CD4-positive, alpha-beta T cell (primary cell): ENCODE measurements at regions not wholly inside any gene's neighbourhood (a gene's known extent, or its start where the extent isn't known, plus 50 kb on each side); places are given as distances from the start of the nearest gene placed in this dataset.

Source experiments
- ATAC-seq: fragments of 200-7000 bp; cut with Tn5 transposase; one replicate; pipeline ENCODE4 v1.10.0; 2022; ENCODE audit warnings: mild to moderate bottlenecking; ENCODE audit not compliant: poor library complexity
- CTCF ChIA-PET: fragments of 350-600 bp; sonication (Branson Sonifier 250); formaldehyde crosslinking; loops from one replicate; lab custom pipeline; 2021; ENCODE audit warnings: antibody characterized with exemption, inconsistent platforms; lab: Charles Lee
- POLR2A ChIA-PET: fragments of 350-600 bp; sonication (Branson Sonifier 250); formaldehyde crosslinking; loops from one replicate; lab custom pipeline; 2021; ENCODE audit warnings: antibody characterized with exemption, inconsistent platforms; lab: Charles Lee
- DNase-seq, 14 experiments: peaks; one replicate each; pipeline ENCODE4 v3.0.0-alpha.2; 2013 to 2020; ENCODE audit warnings: mixed read lengths in 2 of 14
- H3K27ac ChIP-seq, 2 donors: one replicate each; pipeline versions ENCODE4 v1.5.1 to v1.7.0; 2013; ENCODE audit warnings: low read length in 2 of 2, low read depth in 1 of 2, mild to moderate bottlenecking in 1 of 2
- H3K27me3 ChIP-seq, 2 experiments: 1 replicate in 1 of 2; 2 replicates in 1 of 2; pipeline versions ENCODE4 v1.6.1 to v1.7.0; 2013; ENCODE audit warnings: low read length in 2 of 2, control low read depth in 1 of 2, mild to moderate bottlenecking in 1 of 2, moderate library complexity in 1 of 2; ENCODE audit not compliant: insufficient read depth in 2 of 2, control insufficient read depth in 1 of 2
- H3K36me3 ChIP-seq: one replicate; pipeline ENCODE4 v1.6.1; 2013; ENCODE audit warnings: low read length, control low read depth; ENCODE audit not compliant: insufficient read depth
- H3K4me1 ChIP-seq: one replicate; pipeline ENCODE4 v1.6.1; 2013; ENCODE audit warnings: low read length, control low read depth; ENCODE audit not compliant: insufficient read depth
- H3K4me3 ChIP-seq: one replicate; pipeline ENCODE4 v1.5.1; 2013; ENCODE audit warnings: mild to moderate bottlenecking, low read length, moderate library complexity
- H3K9me3 ChIP-seq, 2 experiments: 1 replicate in 1 of 2; 2 replicates in 1 of 2; pipeline versions ENCODE4 v1.6.1 to v1.7.0; 2013; ENCODE audit warnings: low read length in 2 of 2, mild to moderate bottlenecking in 2 of 2, control low read depth in 1 of 2, moderate library complexity in 1 of 2; ENCODE audit not compliant: control insufficient read depth in 1 of 2, insufficient read depth in 1 of 2
- H3K27ac Mint-ChIP-seq: one replicate; pipeline ENCODE4 v1.8.0; 2020; ENCODE audit warnings: mixed read lengths
- H3K27me3 Mint-ChIP-seq: one replicate; pipeline ENCODE4 v1.8.0; 2021; ENCODE audit warnings: mixed read lengths
- H3K36me3 Mint-ChIP-seq: one replicate; pipeline ENCODE4 v1.8.0; 2021; ENCODE audit warnings: low read depth, mixed read lengths
- H3K4me1 Mint-ChIP-seq: one replicate; pipeline ENCODE4 v1.8.0; 2021; ENCODE audit warnings: low read depth, mixed read lengths
- H3K4me3 Mint-ChIP-seq: one replicate; pipeline ENCODE4 v1.8.0; 2020; ENCODE audit warnings: mild to moderate bottlenecking, mixed read lengths
- H3K9me3 Mint-ChIP-seq: one replicate; pipeline ENCODE4 v1.8.0; 2020; ENCODE audit warnings: mixed read lengths
- intact Hi-C, 2 experiments: fragments of 100-400 bp; cut with DNase I in 1 of 2; cut with micrococcal nuclease in 1 of 2; formaldehyde crosslinking; loops; one replicate each; pipeline versions ENCODE4 v1.15.1 to v1.9.0; 2023 to 2025; cut with DNase I, micrococcal nuclease
- TF ChIP-seq, protein P1 (sequence below): fragments of 200-600 bp; IDR thresholded peaks from one replicate; pipeline ENCODE4 v1.8.0; 2022; ENCODE audit warnings: antibody characterized with exemption, mild to moderate bottlenecking

GRCh38 chr3:168995129-168995528, 668.4 kb downstream of the MECOM start:
- H3K27me3 ChIP-seq = no peaks in the 10 kb centered on the region
- no peaks in the 10 kb centered on the region for H3K9me3 ChIP-seq
- no peaks in the 10 kb centered on the region for H3K27me3 Mint-ChIP-seq
- no peaks in the 10 kb centered on the region for H3K36me3 Mint-ChIP-seq
- TF ChIP-seq, protein P1, sequence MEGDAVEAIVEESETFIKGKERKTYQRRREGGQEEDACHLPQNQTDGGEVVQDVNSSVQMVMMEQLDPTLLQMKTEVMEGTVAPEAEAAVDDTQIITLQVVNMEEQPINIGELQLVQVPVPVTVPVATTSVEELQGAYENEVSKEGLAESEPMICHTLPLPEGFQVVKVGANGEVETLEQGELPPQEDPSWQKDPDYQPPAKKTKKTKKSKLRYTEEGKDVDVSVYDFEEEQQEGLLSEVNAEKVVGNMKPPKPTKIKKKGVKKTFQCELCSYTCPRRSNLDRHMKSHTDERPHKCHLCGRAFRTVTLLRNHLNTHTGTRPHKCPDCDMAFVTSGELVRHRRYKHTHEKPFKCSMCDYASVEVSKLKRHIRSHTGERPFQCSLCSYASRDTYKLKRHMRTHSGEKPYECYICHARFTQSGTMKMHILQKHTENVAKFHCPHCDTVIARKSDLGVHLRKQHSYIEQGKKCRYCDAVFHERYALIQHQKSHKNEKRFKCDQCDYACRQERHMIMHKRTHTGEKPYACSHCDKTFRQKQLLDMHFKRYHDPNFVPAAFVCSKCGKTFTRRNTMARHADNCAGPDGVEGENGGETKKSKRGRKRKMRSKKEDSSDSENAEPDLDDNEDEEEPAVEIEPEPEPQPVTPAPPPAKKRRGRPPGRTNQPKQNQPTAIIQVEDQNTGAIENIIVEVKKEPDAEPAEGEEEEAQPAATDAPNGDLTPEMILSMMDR = no peak
- ATAC-seq = no peak
- H3K36me3 ChIP-seq = no peaks in the 10 kb centered on the region
- H3K4me1 ChIP-seq = no peaks in the 10 kb centered on the region
- POLR2A ChIA-PET = no interaction called here
- DNase-seq = no peak
- CTCF ChIA-PET = no interaction called here
- no peaks in the 10 kb centered on the region for H3K4me1 Mint-ChIP-seq
- no peak overlapping the region for H3K4me3 ChIP-seq
- intact Hi-C loops = no loop called here
- H3K9me3 Mint-ChIP-seq = no peaks in the 10 kb centered on the region
- H3K27ac Mint-ChIP-seq = no peak overlapping the region
- H3K27ac ChIP-seq = no peak overlapping the region
- no peak overlapping the region for H3K4me3 Mint-ChIP-seq

DNA sequence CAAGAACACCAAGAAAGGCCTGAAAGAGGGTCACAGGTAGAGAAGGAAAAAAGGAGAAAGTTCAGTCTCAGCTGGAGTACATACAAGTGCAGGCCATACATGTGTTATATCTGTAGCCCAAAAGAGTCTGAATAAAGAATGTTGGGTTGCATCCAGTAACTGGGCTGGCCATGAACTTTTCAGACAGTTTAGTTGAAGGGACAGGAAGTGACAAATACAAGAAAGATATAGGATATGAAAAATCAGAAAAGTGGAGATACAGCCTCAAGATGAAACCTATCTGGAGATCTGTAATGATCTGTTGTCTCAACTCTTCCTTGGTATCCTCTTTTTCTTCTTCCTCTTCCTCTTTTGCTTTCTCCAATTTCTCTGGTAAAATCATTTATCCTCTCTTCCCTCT, 671.7 kb downstream of the MECOM start:
- no peak overlapping the region for H3K27ac Mint-ChIP-seq
- no peaks in the 10 kb centered on the region for H3K27me3 ChIP-seq

GRCh38 chr3:168990621-168991020, 672.9 kb downstream of the MECOM start:
- Mint-ChIP-seq H3K4me3 (no peak overlapping the region), H3K9me3 (no peaks in the 10 kb centered on the region), H3K27me3 (no peaks in the 10 kb centered on the region), H3K4me1 (no peaks in the 10 kb centered on the region), H3K36me3 (no peaks in the 10 kb centered on the region), H3K27ac (no peak overlapping the region)
- no peaks in the 10 kb centered on the region for H3K4me1 ChIP-seq
- no peak for ATAC-seq
- DNase-seq = no peak
- H3K27me3 ChIP-seq = no peaks in the 10 kb centered on the region
- POLR2A ChIA-PET = no interaction called here
- CTCF ChIA-PET = no interaction called here
- intact Hi-C loops = no loop called here
- TF ChIP-seq, protein P1 = no peak
- no peak overlapping the region for H3K4me3 ChIP-seq
- H3K9me3 ChIP-seq = no peaks in the 10 kb centered on the region
- no peak overlapping the region for H3K27ac ChIP-seq
- no peaks in the 10 kb centered on the region for H3K36me3 ChIP-seq

More for the DNA sequence above, 671.7 kb downstream of the MECOM start:
- Mint-ChIP-seq H3K27me3 (no peaks in the 10 kb centered on the region), H3K36me3 (no peaks in the 10 kb centered on the region), H3K4me1 (no peaks in the 10 kb centered on the region), H3K4me3 (no peak overlapping the region), H3K9me3 (no peaks in the 10 kb centered on the region)
- ChIA-PET CTCF (no interaction called here), POLR2A (no interaction called here)
- H3K27ac ChIP-seq = no peak overlapping the region
- no peaks in the 10 kb centered on the region for H3K9me3 ChIP-seq
- no peaks in the 10 kb centered on the region for H3K36me3 ChIP-seq
- TF ChIP-seq, protein P1 = no peak
- H3K4me3 ChIP-seq = no peak overlapping the region
- H3K4me1 ChIP-seq = no peaks in the 10 kb centered on the region
- ATAC-seq (no peak), DNase-seq (no peak)
- intact Hi-C loops = no loop called here
